HuH-7 (cell line): ENCODE measurements at regions not wholly inside any gene's neighbourhood (a gene's known extent, or its start where the extent isn't known, plus 50 kb on each side); places are given as distances from the start of the nearest gene placed in this dataset.
"Not testable (repeated sequence)": the region's sequence is repeated elsewhere in the genome, so short reads cannot be mapped to it uniquely, and the experiment has no call there.

Experiments
- DNase-seq: peaks from one replicate; pipeline ENCODE4 v3.0.0; 2011; ENCODE audit warnings: low spot score

GRCh38 chr4:103307453-103308247 lies 109.5 kb upstream of the CENPE start:
- no peak for DNase-seq

GRCh38 chr4:103306870-103307375 lies 108.8 kb upstream of the CENPE start:
- DNase-seq = peak; percentile 24

GRCh38 chr4:103305355-103305754 lies 107.2 kb upstream of the CENPE start:
- no peak for DNase-seq

- no peak for DNase-seq
These were observed 104.9 kb upstream of the CENPE start for GRCh38 chr4:103303011-103303410.

GRCh38 chr4:103292959-103293358 lies 94.8 kb upstream of the CENPE start:
- DNase-seq = no peak

- no peak for DNase-seq
These were observed 94.2 kb upstream of the CENPE start for GRCh38 chr4:103292373-103292772.

- DNase-seq = no peak
These were observed 91.0 kb upstream of the CENPE start for GRCh38 chr4:103289186-103289585.

- no peak for DNase-seq
These were observed 74.0 kb upstream of the CENPE start for GRCh38 chr4:103272174-103272573.

GRCh38 chr4:103268746-103269145 lies 70.6 kb upstream of the CENPE start:
- no peak for DNase-seq

- DNase-seq = no peak
These were observed 66.8 kb upstream of the CENPE start for GRCh38 chr4:103264905-103265304.

GRCh38 chr4:103256068-103256467 lies 57.9 kb upstream of the CENPE start:
- not testable (repeated sequence) for DNase-seq
